Sigmoid colon (tissue), 6 donors: ENCODE measurements at regions not wholly inside any gene's neighbourhood (a gene's known extent, or its start where the extent isn't known, plus 50 kb on each side); places are given as distances from the start of the nearest gene placed in this dataset.

ENCODE experiments used
- DNase-seq: peaks from one replicate; pipeline ENCODE4 v3.0.0-alpha.2; 2019
- H3K27ac ChIP-seq, 4 donors: fragments of 200-600 bp; sonication (generic); one replicate each; pipeline ENCODE4 v1.5.1; 2016 to 2019; ENCODE audit warnings: mild to moderate bottlenecking in 1 of 4
- H3K27me3 ChIP-seq, 3 donors: fragments of 200-600 bp; sonication (generic); one replicate each; pipeline ENCODE4 v1.5.1; 2019; ENCODE audit warnings: mild to moderate bottlenecking in 1 of 3
- H3K36me3 ChIP-seq, 4 donors: fragments of 200-600 bp; sonication (generic); one replicate each; pipeline ENCODE4 v1.5.1; 2016 to 2019
- H3K4me1 ChIP-seq, 4 donors: fragments of 200-600 bp; sonication (generic); one replicate each; pipeline ENCODE4 v1.5.1; 2017 to 2019
- H3K4me3 ChIP-seq, 4 donors: fragments of 200-600 bp; sonication (generic); one replicate each; pipeline ENCODE4 v1.5.1; 2017 to 2019; ENCODE audit warnings: mild to moderate bottlenecking in 2 of 4, moderate library complexity in 1 of 4
- H3K9me3 ChIP-seq, 4 donors: fragments of 200-600 bp in 3 of 4; sonication (generic) in 3 of 4; one replicate each; pipeline versions ENCODE4 v1.5.1 to v1.6.1; 2013 to 2019
- CTCF ChIP-seq, 4 experiments: fragments of 450-650 bp in 3 of 4; fragments of 200-600 bp in 1 of 4; IDR thresholded peaks; one replicate each; pipeline ENCODE4 v1.5.1; 2016 to 2019; ENCODE audit warnings: antibody characterized with exemption in 4 of 4, mild to moderate bottlenecking in 3 of 4, moderate library complexity in 2 of 4
- EP300 ChIP-seq, 4 donors: sonication (generic); formaldehyde crosslinking; IDR thresholded peaks; one replicate each; pipeline ENCODE4 v1.6.1; 2017; ENCODE audit warnings: antibody characterized with exemption in 4 of 4
- POLR2A ChIP-seq, 2 donors: fragments of 450-650 bp; IDR thresholded peaks; one replicate each; pipeline ENCODE4 v1.6.1; 2016; ENCODE audit warnings: antibody characterized with exemption in 2 of 2, mild to moderate bottlenecking in 2 of 2, moderate library complexity in 2 of 2
- POLR2AphosphoS5 ChIP-seq, 4 donors: sonication (generic); formaldehyde crosslinking; IDR thresholded peaks; one replicate each; pipeline ENCODE4 v1.6.1; 2017; ENCODE audit warnings: antibody characterized with exemption in 4 of 4
- WGBS, 2 donors: extraction: QIAGEN DNeasy Blood & Tissue Kit; methylation state at CpG; one replicate each; pipeline ENCODE4 v1.1.7; 2013; 5-methylcytosine and 5-hydroxymethylcytosine counted together
- intact Hi-C: fragments of 100-400 bp; cut with DNase I; formaldehyde crosslinking; loops from one replicate; pipeline ENCODE4 v1.15.1; 2023
- donor health status: healthy with polysubstance abuse.
- donor health status: healthy.

GRCh38 chr3:187430576-187430975, 62.4 kb downstream of the RTP4 start:
- Histone ChIP-seq H3K4me3 (no peak overlapping the region), H3K27me3 (no peaks in the 10 kb centered on the region), H3K27ac (no peak overlapping the region), H3K36me3 (no peaks in the 10 kb centered on the region), H3K9me3 (no peaks in the 10 kb centered on the region), H3K4me1 (no peaks in the 10 kb centered on the region)
- no peak for DNase-seq
- WGBS, 2 donors, result 41 to 53% methylated on average over 5 of the region's 5 CpGs
- TF ChIP-seq CTCF (IDR thresholded peaks at IDR 0.05) (no peak), POLR2A (IDR thresholded peaks at IDR 0.05) (no peak), POLR2AphosphoS5 (IDR thresholded peaks at IDR 0.05) (no peak), EP300 (IDR thresholded peaks at IDR 0.05) (no peak)
- intact Hi-C loops, result no loop called here
